CD4-positive, alpha-beta T cell treated with Interleukin-6 at 100 ng/mL for 8 hours (primary cell): ENCODE measurements at regions not wholly inside any gene's neighbourhood (a gene's known extent, or its start where the extent isn't known, plus 50 kb on each side); places are given as distances from the start of the nearest gene placed in this dataset.
"Not testable (repeated sequence)": the region's sequence is repeated elsewhere in the genome, so short reads cannot be mapped to it uniquely, and the experiment has no call there.

ENCODE experiments used
- DNase-seq: peaks from one replicate; pipeline ENCODE4 v3.0.0-alpha.2; 2020; ENCODE audit warnings: mixed read lengths, low spot score

DNA sequence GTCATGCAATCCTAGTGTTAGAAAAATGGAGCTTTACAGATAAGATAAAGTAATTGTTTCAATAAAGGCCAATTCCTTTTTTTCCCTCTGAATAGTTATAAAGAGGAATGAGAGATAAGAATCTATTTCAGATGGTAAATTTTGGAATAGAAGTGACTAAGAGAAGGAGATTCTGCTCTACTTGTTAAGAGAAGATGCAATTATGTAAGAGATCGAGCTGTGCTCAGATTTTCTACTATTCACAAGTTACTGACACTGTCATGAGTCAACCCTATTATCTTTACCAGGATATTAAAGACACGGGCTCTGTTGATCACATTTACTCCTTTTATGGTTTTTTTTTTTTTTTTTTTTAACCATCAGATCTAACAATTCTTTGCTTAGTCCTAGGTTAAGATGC, 511.3 kb downstream of the ARL4A start:
- no peak for DNase-seq

DNA sequence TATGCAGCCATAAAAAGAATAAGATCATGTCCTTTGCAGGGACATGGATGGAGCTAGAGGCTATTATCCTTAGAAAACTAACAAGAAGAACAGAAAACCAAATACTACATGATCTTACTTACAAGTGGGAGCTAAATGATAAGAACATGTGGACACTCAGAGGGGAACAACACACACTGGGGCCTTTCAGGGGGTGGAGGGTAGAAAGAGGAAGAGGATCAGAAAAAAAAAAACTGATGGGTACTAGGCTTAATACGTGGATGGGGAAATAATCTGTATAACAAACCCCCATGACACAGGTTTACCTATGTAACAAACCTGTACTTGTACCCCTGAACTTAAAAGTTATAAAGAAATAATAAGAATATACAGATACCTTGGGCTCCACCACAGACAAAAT, 514.2 kb downstream of the ARL4A start:
- DNase-seq: no peak

DNA sequence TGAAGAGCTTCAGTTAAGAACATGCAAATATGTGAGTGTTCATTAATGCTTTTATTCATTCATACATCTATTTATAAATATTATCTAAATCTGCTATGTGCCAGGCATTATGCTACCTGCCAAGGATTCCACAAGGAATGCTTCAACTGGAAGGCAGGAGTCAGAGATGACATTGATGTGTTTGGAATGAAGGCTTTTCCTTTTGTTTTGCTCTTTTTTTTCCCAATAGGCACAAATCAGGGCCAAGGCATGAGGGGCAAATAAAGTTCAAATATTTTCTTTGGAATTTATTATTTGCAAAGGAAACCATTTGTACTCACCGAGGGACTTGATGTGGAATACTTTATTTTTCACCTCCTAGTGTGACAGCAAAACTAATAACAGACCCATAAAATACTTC, 530.3 kb downstream of the ARL4A start:
- DNase-seq: no peak

GRCh38 chr7:13225068-13225467, 537.6 kb downstream of the ARL4A start:
- no peak for DNase-seq

GRCh38 chr7:13226385-13226784, 539.0 kb downstream of the ARL4A start:
- no peak for DNase-seq

DNA sequence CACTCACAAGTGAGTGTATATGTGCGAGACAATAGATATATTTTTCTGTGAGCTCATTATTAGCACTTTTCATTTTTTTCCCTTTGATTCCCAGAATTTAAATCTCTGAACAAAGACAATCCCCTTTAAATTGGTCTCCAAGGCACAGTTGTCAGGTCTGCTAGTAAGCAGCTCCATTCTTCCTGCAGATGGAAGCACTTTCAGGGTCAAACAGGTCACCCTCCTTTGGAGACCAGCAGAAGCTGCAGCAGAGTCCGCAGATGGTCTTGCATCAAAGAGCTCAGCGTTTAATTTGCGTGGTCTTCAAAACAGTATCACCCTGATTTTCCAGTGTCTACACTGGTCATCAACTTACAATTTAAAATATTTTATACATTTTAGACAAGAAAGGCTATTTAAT, 543.8 kb downstream of the ARL4A start:
- no peak for DNase-seq

DNA sequence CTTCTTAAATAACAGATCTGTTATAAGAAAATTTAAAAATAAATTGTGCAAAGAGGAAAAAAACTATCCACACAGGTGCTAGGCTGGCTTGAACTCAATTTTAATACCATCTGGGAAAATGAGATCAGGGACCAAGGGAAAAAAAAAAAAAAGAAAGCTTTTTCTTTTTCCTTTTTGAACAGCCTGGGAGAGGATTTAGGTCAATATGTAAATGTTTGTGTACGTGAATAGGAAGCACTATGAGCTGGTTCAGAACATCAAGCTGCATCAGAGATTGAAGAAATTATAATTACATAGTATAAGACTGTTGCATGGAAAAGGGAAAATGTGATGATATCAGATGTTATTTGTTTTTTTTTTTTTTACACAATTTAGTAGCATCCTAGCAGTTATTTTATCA, 548.0 kb downstream of the ARL4A start:
- DNase-seq: no peak

- DNase-seq: no peak
Observed at GRCh38 chr7:13236026-13236425, 548.6 kb downstream of the ARL4A start.

- no peak for DNase-seq
Observed at GRCh38 chr7:13240349-13240748, 552.9 kb downstream of the ARL4A start.

GRCh38 chr7:13241416-13241815, 554.0 kb downstream of the ARL4A start:
- no peak for DNase-seq

DNA sequence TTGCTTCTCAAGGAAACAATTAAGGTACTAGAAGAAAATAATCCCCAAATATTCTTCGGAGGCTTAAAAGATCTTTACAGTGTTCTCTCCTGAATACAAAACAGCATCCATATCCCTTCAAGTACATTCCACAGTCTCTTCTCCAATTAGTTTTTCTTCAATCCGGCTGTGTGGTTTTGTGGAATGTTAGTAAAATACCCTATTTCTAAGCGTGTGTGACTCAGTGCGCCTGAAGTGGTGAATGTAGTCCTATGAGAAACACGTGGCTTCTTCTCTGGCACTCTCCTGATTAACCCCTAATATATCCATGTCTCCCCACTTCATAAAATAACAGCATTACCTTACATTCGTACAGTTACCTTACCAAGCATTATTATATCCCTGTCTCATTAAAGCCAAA, 570.2 kb downstream of the ARL4A start:
- no peak for DNase-seq

- no peak for DNase-seq
Observed at GRCh38 chr7:13258386-13258785, 571.0 kb downstream of the ARL4A start.

GRCh38 chr7:13259930-13260329, 572.5 kb downstream of the ARL4A start:
- DNase-seq: no peak

DNA sequence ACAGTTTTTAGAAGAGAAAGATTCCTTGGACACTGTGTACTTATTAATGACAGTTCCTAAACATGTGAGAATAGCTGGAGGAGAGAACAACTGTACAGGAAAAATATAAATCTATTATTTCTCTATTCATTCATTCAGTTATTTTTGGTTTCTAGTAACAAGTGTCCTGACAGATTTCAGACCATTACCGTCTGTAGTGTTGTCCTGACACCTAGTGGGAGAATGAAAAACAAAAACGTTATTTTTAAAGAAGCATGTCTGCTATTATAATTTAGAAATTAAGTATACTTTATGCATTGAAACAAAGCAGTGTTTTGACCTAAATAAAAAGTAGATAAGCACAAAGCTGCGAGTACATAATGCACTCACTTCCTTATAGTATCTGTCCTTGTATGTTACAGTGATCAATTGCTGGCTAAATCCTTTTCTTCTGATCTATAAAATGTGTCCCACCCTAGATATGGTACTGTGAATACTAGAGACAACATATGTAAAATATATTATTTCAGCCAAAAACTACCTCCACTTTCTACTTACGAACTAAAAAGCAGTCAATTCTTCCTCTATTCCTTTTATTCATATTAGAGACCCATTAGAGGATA, 575.6 kb downstream of the ARL4A start:
- DNase-seq: no peak

- no peak for DNase-seq
Observed at GRCh38 chr7:13265271-13265670, 577.8 kb downstream of the ARL4A start.

GRCh38 chr7:13274205-13274604, 586.8 kb downstream of the ARL4A start:
- not testable (repeated sequence) for DNase-seq

DNA sequence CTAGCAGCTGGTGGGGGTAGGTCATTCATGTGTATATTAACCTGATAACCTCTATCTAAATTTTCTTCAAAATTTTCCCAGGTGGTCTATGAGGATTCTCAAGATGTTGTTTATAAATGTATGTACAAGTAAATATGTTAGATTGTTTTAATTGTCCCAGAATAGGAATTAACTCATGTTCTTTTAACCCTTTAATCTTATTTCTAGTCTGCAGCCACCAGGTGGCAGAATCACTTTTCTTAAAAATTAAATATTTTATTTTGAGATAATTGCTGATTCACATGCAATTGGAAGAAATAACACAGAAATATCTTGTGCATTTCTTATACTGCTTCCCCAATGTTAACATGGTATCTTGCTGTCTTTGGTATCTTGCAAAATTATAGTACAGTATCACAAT, 589.5 kb downstream of the ARL4A start:
- no peak for DNase-seq

DNA sequence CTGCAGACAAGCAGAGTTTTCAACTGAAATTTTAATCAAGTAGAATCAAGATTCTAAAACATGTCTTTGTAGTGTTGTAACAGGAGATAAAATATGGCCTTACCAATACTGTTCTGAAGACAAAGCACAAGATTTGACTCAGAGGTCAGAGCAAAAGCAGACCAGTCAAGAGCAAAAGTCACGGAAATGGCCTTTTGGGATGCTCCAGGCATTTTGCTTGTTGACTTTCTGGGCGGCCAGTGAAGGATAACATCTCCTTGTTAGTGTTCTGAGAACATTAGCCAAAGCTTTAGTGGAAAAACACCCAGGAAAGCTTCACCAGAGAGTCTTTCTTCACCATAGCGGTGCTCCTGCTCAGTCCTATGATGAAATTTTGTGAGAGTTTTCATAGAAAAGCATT, 590.6 kb downstream of the ARL4A start:
- no peak for DNase-seq

GRCh38 chr7:13279854-13280435, 592.5 kb downstream of the ARL4A start:
- DNase-seq: no peak

- DNase-seq: no peak
Observed at GRCh38 chr7:13282377-13282980, 595.0 kb downstream of the ARL4A start.

GRCh38 chr7:13286916-13287315, 599.5 kb downstream of the ARL4A start:
- DNase-seq: no peak

- DNase-seq: no peak
Observed at GRCh38 chr7:13288516-13288915, 601.1 kb downstream of the ARL4A start.

DNA sequence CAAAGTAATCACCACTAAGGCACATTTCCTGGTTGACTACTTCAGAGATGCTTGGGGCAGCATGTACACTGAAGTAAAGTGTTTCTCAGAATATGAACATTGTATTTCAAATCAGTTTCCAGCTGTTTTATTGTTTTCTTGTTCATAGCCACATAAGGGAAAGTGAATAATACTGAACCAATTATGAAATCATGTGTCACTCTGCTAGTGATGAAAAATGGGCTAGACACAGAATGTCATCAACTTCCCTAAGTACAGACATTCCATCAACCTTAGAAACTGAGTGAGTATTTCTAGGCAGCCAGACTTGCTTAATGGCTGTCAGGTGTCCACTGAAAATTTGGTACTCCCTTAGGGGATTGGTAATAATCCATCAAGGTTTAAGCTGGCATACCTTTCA, 603.5 kb downstream of the ARL4A start:
- no peak for DNase-seq
